ENCODE measurements at regions not wholly inside any gene's neighbourhood (a gene's known extent, or its start where the extent isn't known, plus 50 kb on each side); places are given as distances from the start of the nearest gene placed in this dataset.

GRCh38 chr9:96071815-96072124 lies 196.3 kb downstream of the ERCC6L2 start:
- Histone ChIP-seq H3K27ac (no peak overlapping the region), H3K36me3 (no peaks in the 10 kb centered on the region), H3K4me1 (peaks cover 0 to 20% (median 0%) of the 10 kb centered on the region in 12 donors), H3K27me3 (no peaks in the 10 kb centered on the region), H3K4me3 (no peak overlapping the region), H3K9me3 (no peaks in the 10 kb centered on the region)
- no peak for TF ChIP-seq CTCF (IDR thresholded peaks at IDR 0.05)
- TF ChIP-seq POLR2A (IDR thresholded peaks at IDR 0.05): no peak
- ATAC-seq (no peak), DNase-seq (no peak)
- intact Hi-C loops (cut with DNase I): loop anchor here in 1 of 10 donors (10.0 kb wide), 1 partner anchor 143 kb away; no protein-coding TSS in a partner anchor
- WGBS, 4 donors: 73 to 87% (median 81%) methylated on average over 4 of the region's 4 CpGs

- ATAC-seq (no peak), DNase-seq (no peak)
- H3K4me1 ChIP-seq: peaks cover 0 to 20% (median 0%) of the 10 kb centered on the region in 12 donors
- TF ChIP-seq CTCF (IDR thresholded peaks at IDR 0.05) (peak in 9 of 12 donors; percentile 7 to 41 (median 36)), POLR2A (IDR thresholded peaks at IDR 0.05) (no peak)
- 82 to 88% (median 84%) methylated on average over 5 of the region's 5 CpGs for WGBS, 4 donors
- no peaks in the 10 kb centered on the region for H3K27me3 ChIP-seq
- intact Hi-C loops (cut with DNase I): loop anchor here in 1 of 10 donors (10.0 kb wide), 1 partner anchor 144 kb away; no protein-coding TSS in a partner anchor
- H3K27ac ChIP-seq: no peak overlapping the region
- no peak overlapping the region for H3K4me3 ChIP-seq
- no peaks in the 10 kb centered on the region for H3K36me3 ChIP-seq
- H3K9me3 ChIP-seq: no peaks in the 10 kb centered on the region
Measured at GRCh38 chr9:96071076-96071814, 195.8 kb downstream of the ERCC6L2 start.

GRCh38 chr9:96069629-96070220 lies 194.2 kb downstream of the ERCC6L2 start:
- no peaks in the 10 kb centered on the region for H3K9me3 ChIP-seq
- no peak overlapping the region for H3K4me3 ChIP-seq
- no peak for TF ChIP-seq POLR2A (IDR thresholded peaks at IDR 0.05)
- TF ChIP-seq CTCF (IDR thresholded peaks at IDR 0.05): no peak
- intact Hi-C loops (cut with DNase I): loop anchor here in 2 of 10 donors (10.0 kb wide), 1 partner anchor 145 kb away; no protein-coding TSS in a partner anchor
- H3K36me3 ChIP-seq: no peaks in the 10 kb centered on the region
- H3K4me1 ChIP-seq: peaks cover 0 to 20% (median 3%) of the 10 kb centered on the region in 12 donors
- ATAC-seq (no peak), DNase-seq (no peak)
- 94 to 97% (median 96%) methylated on average over 8 of the region's 8 CpGs for WGBS, 4 donors
- H3K27me3 ChIP-seq: no peaks in the 10 kb centered on the region
- H3K27ac ChIP-seq: no peak overlapping the region

GRCh38 chr9:96068511-96068910 lies 193.0 kb downstream of the ERCC6L2 start:
- TF ChIP-seq POLR2A (IDR thresholded peaks at IDR 0.05): no peak
- TF ChIP-seq CTCF (IDR thresholded peaks at IDR 0.05): no peak
- Histone ChIP-seq H3K4me1 (peaks cover 0 to 15% (median 1%) of the 10 kb centered on the region in 12 donors), H3K36me3 (no peaks in the 10 kb centered on the region), H3K27ac (no peak overlapping the region), H3K27me3 (no peaks in the 10 kb centered on the region), H3K9me3 (no peaks in the 10 kb centered on the region), H3K4me3 (no peak overlapping the region)
- no peak for ATAC-seq
- 66 to 87% (median 84%) methylated on average over 11 of the region's 11 CpGs for WGBS, 4 donors
- no peak for DNase-seq
- intact Hi-C loops (cut with DNase I): loop anchor here in 1 of 10 donors (10.0 kb wide), 1 partner anchor 146 kb away; no protein-coding TSS in a partner anchor
